ENCODE measurements at regions not wholly inside any gene's neighbourhood (a gene's known extent, or its start where the extent isn't known, plus 50 kb on each side); places are given as distances from the start of the nearest gene placed in this dataset.
A peak's percentile ranks its signal among the peaks of the same experiment; 100 is the strongest.
"Not testable (repeated sequence)": the region's sequence is repeated elsewhere in the genome, so short reads cannot be mapped to it uniquely, and the experiment has no call there.

GRCh38 chr12:131533139-131533538 lies 177.8 kb upstream of the SFSWAP start:
- DNase-seq = no peak

- DNase-seq = no peak
Measured at GRCh38 chr12:131535779-131536178, 175.1 kb upstream of the SFSWAP start.

GRCh38 chr12:131536337-131536736 lies 174.6 kb upstream of the SFSWAP start:
- DNase-seq = peak in 3 of 58 donors; percentile 27 to 40 (median 30)

- no peak for DNase-seq
Measured at GRCh38 chr12:131536766-131537165, 174.1 kb upstream of the SFSWAP start.

GRCh38 chr12:131537267-131537958 lies 173.5 kb upstream of the SFSWAP start:
- no peak for DNase-seq

GRCh38 chr12:131539381-131539780 lies 171.5 kb upstream of the SFSWAP start:
- DNase-seq = no peak

- DNase-seq = no peak
Measured at GRCh38 chr12:131540138-131540623, 170.7 kb upstream of the SFSWAP start.

GRCh38 chr12:131541512-131541911 lies 169.4 kb upstream of the SFSWAP start:
- not testable (repeated sequence) for DNase-seq

GRCh38 chr12:131542351-131542750 lies 168.5 kb upstream of the SFSWAP start:
- no peak for DNase-seq

GRCh38 chr12:131543040-131543439 lies 167.8 kb upstream of the SFSWAP start:
- DNase-seq = no peak

GRCh38 chr12:131547555-131547954 lies 163.3 kb upstream of the SFSWAP start:
- DNase-seq = peak in 22 of 58 donors; percentile 5 to 71 (median 30)

GRCh38 chr12:131550121-131550520 lies 160.8 kb upstream of the SFSWAP start:
- no peak for DNase-seq

GRCh38 chr12:131551675-131552491 lies 159.0 kb upstream of the SFSWAP start:
- no peak for DNase-seq

- DNase-seq = no peak
Measured at GRCh38 chr12:131552492-131552863, 158.4 kb upstream of the SFSWAP start.

- no peak for DNase-seq
Measured at GRCh38 chr12:131553096-131553777, 157.7 kb upstream of the SFSWAP start.

- peak in 13 of 58 donors; percentile 4 to 65 (median 27) for DNase-seq
Measured at GRCh38 chr12:131555197-131555846, 155.6 kb upstream of the SFSWAP start.

GRCh38 chr12:131555866-131556265 lies 155.0 kb upstream of the SFSWAP start:
- no peak for DNase-seq

- no peak for DNase-seq
Measured at GRCh38 chr12:131557078-131557709, 153.7 kb upstream of the SFSWAP start.

- no peak for DNase-seq
Measured at GRCh38 chr12:131559517-131560516, 151.1 kb upstream of the SFSWAP start.

GRCh38 chr12:131561051-131561450 lies 149.8 kb upstream of the SFSWAP start:
- DNase-seq = no peak
